ENCODE measurements at regions not wholly inside any gene's neighbourhood (a gene's known extent, or its start where the extent isn't known, plus 50 kb on each side); places are given as distances from the start of the nearest gene placed in this dataset.

- no peak overlapping the region for H4K91ac ChIP-seq (ENCODE audit: insufficient read length, low read depth, low read length)
- H3K27me3 ChIP-seq (ENCODE audit: insufficient read depth, low read length), result no peaks in the 10 kb centered on the region
- Mint-ChIP-seq H3K27ac (no peak overlapping the region; a peak in 1 of 7 replicates), H3K27me3 (ENCODE audit: low read depth) (no peaks in the 10 kb centered on the region), H3K36me3 (ENCODE audit: insufficient read depth in 1 of 3, low read depth in 3 of 3) (no peaks in the 10 kb centered on the region), H3K9me3 (no peaks in the 10 kb centered on the region; a peak in 1 of 5 replicates), H3K4me3 (no peak overlapping the region), H3K4me1 (peaks cover 5 to 6% of the 10 kb centered on the region in 2 experiments)
- no peak overlapping the region for H2AFZ ChIP-seq (ENCODE audit: low read length)
- no peaks in the 10 kb centered on the region for H4K20me1 ChIP-seq (ENCODE audit: control insufficient read depth, insufficient read depth, insufficient read length)
- no peak for DNase-seq
- no peak overlapping the region for H3T11ph ChIP-seq (ENCODE audit: low read length)
- no peak overlapping the region for H4K5ac ChIP-seq (ENCODE audit: insufficient read length, low read depth, low read length)
- no peak overlapping the region for H3K27ac ChIP-seq (ENCODE audit: insufficient read length, low read depth, low read length)
- no peak overlapping the region for H4K8ac ChIP-seq (replicated peaks; ENCODE audit: insufficient read length, low read depth, low read length)
- no peak overlapping the region for H3K56ac ChIP-seq (ENCODE audit: insufficient read length, low read depth, low read length)
- H3K18ac ChIP-seq (ENCODE audit: insufficient read length, low read depth, low read length), result no peak overlapping the region
- H2BK20ac ChIP-seq (ENCODE audit: low read depth, low read length, poor library complexity, severe bottlenecking), result no peak overlapping the region
- no CpG with 5 or more reads among the region's 2 CpGs for WGBS (ENCODE audit: extremely low coverage, insufficient read length, low lambda C conversion rate)
- no peak overlapping the region for H2BK5ac ChIP-seq (ENCODE audit: insufficient read length, low read length)
- H3K4me1 ChIP-seq (ENCODE audit: insufficient read depth, low read length), result no peaks in the 10 kb centered on the region
- H3K79me2 ChIP-seq (ENCODE audit: insufficient read depth, low read length), result no peaks in the 10 kb centered on the region
- no peak for TF ChIP-seq CTCF (conservative IDR thresholded peaks at IDR 0.05)
- H3K9me3 ChIP-seq (ENCODE audit: control insufficient read depth, low read depth, low read length), result no peaks in the 10 kb centered on the region
- no peak overlapping the region for H3K23ac ChIP-seq (ENCODE audit: insufficient read length, low read depth, low read length)
- no peak overlapping the region for H2BK15ac ChIP-seq (ENCODE audit: low read depth, low read length)
- no peak overlapping the region for H3K4me2 ChIP-seq (ENCODE audit: insufficient read depth, insufficient read length, low read length)
- no peak overlapping the region for H3K14ac ChIP-seq (ENCODE audit: insufficient read depth, low read length)
- H2BK120ac ChIP-seq (ENCODE audit: low read depth, low read length, poor library complexity, severe bottlenecking), result no peak overlapping the region
- no peak overlapping the region for H3K4ac ChIP-seq (ENCODE audit: low read depth, low read length)
- H3K79me1 ChIP-seq (ENCODE audit: insufficient read depth, low read depth, low read length, poor library complexity, severe bottlenecking), result no peaks in the 10 kb centered on the region
- H3K9ac ChIP-seq (ENCODE audit: extremely low read depth, insufficient read length, low read length), result no peak overlapping the region
- no peak overlapping the region for H2AK5ac ChIP-seq (ENCODE audit: insufficient read length, low read length)
- no peak overlapping the region for H2BK12ac ChIP-seq (ENCODE audit: insufficient read length, low read depth, low read length)
- no peaks in the 10 kb centered on the region for H3K23me2 ChIP-seq (ENCODE audit: insufficient read length, low read depth, low read length, poor library complexity, severe bottlenecking)
Measured at GRCh38 chr16:64715624-64716023, 406.2 kb downstream of the CDH11 start.

Data from H9 (cell line).